ENCODE measurements at regions not wholly inside any gene's neighbourhood (a gene's known extent, or its start where the extent isn't known, plus 50 kb on each side); places are given as distances from the start of the nearest gene placed in this dataset.

- TF ChIP-seq CTCF (IDR thresholded peaks at IDR 0.05; ENCODE audit: extremely low read depth, missing control alignments): no peak
- no peak for DNase-seq (ENCODE audit: low spot score)
Observed at GRCh38 chr9:135372501-135373008, 107.0 kb upstream of the PPP1R26 start.

GRCh38 chr9:135373151-135373685, 106.4 kb upstream of the PPP1R26 start:
- no peak for TF ChIP-seq CTCF (IDR thresholded peaks at IDR 0.05; ENCODE audit: extremely low read depth, missing control alignments)
- no peak for DNase-seq (ENCODE audit: low spot score)

GRCh38 chr9:135373820-135374219, 105.8 kb upstream of the PPP1R26 start:
- DNase-seq (ENCODE audit: low spot score): no peak
- TF ChIP-seq CTCF (IDR thresholded peaks at IDR 0.05; ENCODE audit: extremely low read depth, missing control alignments): no peak

- DNase-seq (ENCODE audit: low spot score): no peak
Observed at GRCh38 chr9:135374591-135374990, 105.0 kb upstream of the PPP1R26 start.

GRCh38 chr9:135375001-135375400, 104.6 kb upstream of the PPP1R26 start:
- DNase-seq (ENCODE audit: low spot score): no peak
- TF ChIP-seq CTCF (IDR thresholded peaks at IDR 0.05; ENCODE audit: extremely low read depth, missing control alignments): no peak

More at GRCh38 chr9:135374591-135374990, 105.0 kb upstream of the PPP1R26 start:
- TF ChIP-seq CTCF (IDR thresholded peaks at IDR 0.05; ENCODE audit: extremely low read depth, missing control alignments): no peak

GRCh38 chr9:135376511-135377265, 102.9 kb upstream of the PPP1R26 start:
- DNase-seq (ENCODE audit: low spot score): no peak
- no peak for TF ChIP-seq CTCF (IDR thresholded peaks at IDR 0.05; ENCODE audit: extremely low read depth, missing control alignments)

GRCh38 chr9:135377431-135377830, 102.2 kb upstream of the PPP1R26 start:
- DNase-seq (ENCODE audit: low spot score): no peak
- no peak for TF ChIP-seq CTCF (IDR thresholded peaks at IDR 0.05; ENCODE audit: extremely low read depth, missing control alignments)
